GM18520 (cell line): ENCODE measurements at regions not wholly inside any gene's neighbourhood (a gene's known extent, or its start where the extent isn't known, plus 50 kb on each side); places are given as distances from the start of the nearest gene placed in this dataset.

Experiments
- ATAC-seq: cut with Tn5 transposase; IDR thresholded peaks from one replicate; pipeline ENCODE4 v1.9.1; 2021; ENCODE audit not compliant: unreplicated experiment

DNA sequence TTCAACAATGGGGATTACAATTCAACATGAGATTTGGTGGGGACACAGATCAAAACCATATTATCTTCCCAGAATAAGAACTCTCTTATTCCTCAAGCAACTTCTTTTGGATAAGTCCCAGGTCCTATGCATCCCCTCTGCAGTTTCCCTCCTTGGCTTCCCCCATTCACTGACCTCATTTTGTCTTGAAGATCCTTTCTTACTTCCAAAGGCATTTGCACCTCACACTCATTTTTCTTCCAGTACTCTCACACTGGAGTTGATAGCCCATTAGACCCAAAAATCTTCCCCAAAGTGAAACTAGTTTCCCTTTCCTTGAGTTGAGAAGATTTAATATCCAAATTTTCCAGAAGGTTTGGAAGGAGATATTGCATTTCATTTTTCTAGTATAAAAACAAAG lies 178.0 kb upstream of the DAPK1 start:
- ATAC-seq = no peak

- ATAC-seq = no peak
These were observed 177.4 kb upstream of the DAPK1 start for GRCh38 chr9:87320146-87320884.

- ATAC-seq = no peak
These were observed 174.6 kb upstream of the DAPK1 start for GRCh38 chr9:87322840-87323635.

DNA sequence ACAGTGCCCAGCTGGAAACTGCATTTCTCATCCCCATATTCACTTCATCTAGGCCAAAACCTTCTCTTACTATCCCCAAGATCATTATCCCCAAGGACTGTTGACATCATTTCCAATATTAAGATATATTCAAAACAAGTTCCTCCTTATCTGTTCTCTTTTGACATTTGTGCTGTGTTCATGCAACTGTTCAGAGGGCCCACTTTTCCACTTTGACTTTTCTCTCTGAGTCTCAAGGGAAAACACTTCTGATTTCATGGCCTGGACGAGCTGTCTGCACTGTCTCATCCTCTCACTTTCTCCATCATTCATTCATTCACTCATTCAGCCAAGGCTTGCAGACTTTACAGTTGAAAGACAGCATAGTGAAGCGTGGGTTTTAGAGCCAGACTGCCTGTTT lies 173.7 kb upstream of the DAPK1 start:
- ATAC-seq = no peak

GRCh38 chr9:87324613-87325194 lies 173.0 kb upstream of the DAPK1 start:
- no peak for ATAC-seq

DNA sequence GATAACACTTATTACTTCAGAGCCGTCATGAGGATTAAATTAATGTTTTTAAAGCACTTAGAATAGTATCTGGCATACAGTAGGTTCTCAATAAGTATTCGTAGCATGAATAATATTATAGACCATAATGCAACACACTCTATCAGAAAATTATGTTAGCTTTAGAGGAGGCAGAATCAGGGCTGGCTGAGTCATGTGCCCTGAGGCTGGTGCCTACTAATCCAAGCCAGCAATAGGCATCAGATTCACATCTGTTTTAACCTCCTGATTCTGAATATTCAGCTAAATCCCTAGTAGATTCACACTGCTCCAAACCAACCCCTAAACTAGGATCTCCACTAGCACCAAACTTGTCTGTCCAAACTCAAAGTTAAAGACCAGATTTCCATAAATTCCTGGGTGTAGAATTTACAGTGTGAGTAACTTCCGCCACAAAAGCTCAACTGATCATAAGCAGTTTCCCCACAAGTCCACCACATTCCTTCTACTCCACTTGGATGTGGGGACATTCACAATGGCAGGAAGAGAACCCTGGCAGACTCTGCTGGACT lies 170.0 kb upstream of the DAPK1 start:
- ATAC-seq = no peak

DNA sequence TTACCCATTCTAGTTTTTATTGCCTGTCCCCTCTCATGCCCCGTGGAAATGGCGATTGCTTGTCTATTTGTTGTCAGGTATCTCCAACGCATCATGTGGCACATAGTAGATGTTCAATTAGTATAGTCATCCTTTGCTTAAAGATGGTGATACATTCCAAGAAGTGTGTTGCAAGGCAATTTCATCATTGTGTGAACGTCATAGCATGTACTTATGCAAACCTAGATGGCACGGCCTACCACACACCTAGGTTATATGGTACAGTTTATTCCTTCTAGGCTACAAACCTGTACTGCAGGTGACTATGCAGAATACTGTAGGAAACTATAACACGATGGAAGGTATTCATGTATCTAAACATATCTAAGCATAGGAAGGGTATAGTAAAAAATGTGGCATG lies 163.9 kb upstream of the DAPK1 start:
- ATAC-seq = no peak

- ATAC-seq = no peak
These were observed 163.3 kb upstream of the DAPK1 start for GRCh38 chr9:87334366-87334765.

GRCh38 chr9:87336407-87336806 lies 161.3 kb upstream of the DAPK1 start:
- ATAC-seq = no peak

DNA sequence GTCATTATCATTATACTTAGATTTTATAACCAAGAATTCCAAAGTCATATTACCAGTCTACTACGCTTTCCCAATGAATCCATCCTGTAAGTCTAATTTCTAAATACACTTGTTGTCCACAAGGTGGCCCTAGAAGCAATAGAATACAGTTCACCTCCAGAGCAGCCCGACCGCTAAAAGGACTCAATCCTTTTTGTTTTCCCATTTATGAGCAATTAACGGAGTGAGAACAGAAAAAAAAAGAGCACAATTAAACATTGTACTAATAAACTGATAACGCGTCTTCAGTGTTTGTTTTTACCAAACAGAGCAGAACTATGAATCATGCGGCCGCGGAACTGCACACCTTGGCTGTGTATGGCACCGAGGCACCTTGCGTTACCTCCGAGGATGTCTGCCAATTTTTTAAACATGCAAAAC lies 160.7 kb upstream of the DAPK1 start:
- ATAC-seq = no peak

GRCh38 chr9:87337335-87338087 lies 160.2 kb upstream of the DAPK1 start:
- ATAC-seq = no peak

DNA sequence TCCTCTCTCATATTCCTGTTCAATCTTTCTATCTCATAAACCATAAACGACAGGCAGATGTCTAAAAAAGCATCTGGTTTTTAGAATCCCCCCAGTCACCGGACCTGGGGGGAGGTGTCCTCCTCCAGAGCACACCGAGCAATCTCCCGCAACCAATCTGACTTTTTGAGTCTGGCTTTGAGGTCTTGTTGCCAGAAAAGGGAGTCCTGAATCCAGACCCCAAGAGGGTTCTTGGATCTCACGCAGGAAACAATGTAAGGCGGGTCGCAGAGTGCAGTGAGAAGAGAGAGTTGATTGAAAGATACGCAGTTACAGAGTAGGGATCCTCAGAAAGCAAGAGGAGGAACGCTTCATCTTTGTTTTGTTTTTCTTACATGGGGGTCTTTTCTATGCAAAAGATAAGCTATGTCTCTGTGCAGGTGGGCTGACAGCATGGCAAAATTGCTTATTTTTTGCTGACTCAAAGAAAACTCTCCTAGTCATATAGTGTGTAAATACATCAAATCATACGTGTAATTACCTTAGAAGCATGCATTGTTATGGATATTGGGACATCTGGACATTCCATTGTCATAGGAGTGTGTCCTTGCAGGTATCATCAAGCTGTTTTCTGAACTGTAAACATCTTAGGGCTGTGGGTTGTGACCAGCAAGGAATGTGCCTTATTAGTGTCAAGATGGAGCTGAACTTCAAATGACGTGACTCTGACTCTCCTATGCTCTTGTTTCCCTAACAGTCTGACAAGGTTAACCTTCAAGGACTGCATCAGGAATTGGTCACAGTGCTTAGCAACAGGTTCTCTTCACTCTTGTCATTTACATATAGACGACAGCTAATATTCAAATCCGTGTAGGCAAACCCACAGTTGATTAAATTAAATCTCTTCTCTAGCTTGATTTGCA lies 159.3 kb upstream of the DAPK1 start:
- no peak for ATAC-seq

DNA sequence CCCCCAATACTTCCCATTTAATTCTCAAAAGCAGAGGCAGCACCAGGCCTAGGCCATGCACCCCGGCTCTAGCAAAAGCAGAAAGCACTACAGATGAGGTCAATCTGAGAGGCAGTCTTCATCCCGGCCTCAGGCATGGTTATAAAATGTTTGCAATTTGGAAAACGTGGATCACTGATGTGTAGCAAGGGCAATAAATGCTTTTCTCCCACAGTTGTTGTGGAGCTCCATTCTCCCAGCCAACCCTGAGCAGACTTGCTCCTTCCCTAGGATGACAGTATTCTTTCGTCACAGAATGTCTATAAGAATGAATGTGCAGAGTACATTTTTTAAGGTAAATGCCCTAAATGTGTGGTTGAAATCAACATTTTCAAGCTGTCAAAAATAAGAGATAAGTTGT lies 157.3 kb upstream of the DAPK1 start:
- no peak for ATAC-seq

DNA sequence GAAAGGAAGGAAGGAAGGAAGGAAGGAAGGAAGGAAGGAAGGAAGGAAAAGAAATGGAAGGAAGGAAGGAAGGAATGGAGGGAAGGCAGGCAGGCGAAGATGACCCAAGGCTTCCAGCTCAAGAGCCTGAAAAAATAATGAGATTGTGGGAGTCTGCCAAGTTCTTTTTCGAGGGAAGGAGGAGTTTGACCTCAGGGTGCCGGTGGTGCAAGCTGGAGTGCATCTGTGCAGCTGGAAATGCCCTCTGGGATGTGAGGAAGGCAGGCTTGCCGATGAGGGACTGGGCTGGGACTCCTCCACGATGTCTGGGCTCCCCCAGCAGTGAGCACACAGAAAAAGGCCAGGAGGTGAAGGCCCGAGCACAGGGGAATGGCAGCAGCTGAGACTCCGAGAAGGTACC lies 154.9 kb upstream of the DAPK1 start:
- no peak for ATAC-seq

DNA sequence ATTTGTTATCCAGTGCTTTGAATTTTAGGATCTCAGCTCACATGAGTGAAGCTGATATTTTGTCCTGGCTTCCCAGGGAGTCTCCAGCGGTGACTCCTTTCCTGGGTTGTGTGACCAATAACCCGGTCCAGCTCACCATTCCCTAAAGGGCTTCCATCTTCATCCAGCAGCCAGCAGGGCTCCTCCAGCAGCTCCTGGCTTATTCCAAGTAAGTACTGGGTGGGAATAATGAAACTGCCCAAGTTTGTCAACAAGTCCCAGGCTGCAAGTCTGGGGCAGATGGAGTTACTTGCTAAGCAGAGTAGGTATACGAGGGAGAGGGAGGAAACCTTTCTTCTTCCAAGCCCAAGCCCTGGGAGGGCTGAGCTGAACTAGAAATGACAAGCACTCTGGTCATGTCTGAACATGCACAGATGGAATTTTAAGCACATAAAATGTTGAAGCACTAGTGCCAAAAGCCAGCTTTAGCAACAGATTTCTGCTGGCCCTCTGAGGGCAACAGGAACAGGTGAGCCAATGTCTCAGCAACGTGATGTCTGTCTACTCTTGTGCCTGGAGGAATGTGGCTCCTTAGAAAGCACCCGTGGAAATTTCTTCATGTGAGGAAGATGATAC lies 153.7 kb upstream of the DAPK1 start:
- no peak for ATAC-seq

DNA sequence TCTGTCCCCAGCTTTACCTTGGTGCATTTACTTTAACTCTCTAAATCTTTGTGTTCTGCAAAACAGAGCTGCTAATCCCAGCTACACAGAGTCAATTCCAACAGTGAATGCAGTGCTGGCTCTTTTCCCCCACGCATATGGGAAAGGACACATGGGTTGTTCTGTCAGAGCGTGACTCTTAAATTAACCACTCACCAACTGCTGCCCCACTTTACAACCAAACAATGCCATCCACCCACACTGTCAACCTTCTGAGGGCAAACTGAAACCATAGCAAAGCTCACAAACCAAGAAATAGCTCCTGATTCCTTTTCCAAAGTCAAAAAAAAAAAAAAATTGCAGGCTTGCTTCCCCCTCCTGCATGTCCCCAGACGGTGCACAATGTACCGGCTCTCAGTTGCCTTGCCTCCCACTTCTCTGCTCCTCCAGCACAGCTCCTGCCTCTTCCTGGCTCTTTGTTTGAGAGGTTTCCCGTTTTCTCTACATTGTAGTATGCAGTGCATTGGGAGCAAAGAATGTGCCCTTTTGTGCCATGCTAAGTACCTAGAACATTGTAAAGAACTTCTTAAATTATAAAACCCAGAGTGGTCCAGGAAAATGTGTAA lies 151.5 kb upstream of the DAPK1 start:
- ATAC-seq = no peak

DNA sequence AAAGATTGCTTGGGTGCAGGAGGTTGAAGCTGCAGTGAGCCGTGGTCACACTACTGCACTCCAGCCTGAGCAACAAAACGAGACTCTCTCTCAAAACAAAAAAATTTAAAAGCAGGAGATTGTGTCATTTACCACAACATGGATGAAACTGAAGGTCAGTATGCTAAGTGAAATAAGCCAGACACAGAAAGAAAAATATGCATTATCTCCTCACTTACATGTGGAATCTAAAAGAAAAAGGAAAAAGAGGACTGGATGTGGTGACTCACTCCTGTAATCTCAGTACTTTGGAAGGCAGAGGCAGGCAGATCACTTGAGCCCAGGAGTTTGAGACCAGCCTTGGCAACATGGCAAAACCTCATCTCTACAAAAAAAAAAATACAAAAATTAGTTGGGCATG lies 146.8 kb upstream of the DAPK1 start:
- no peak for ATAC-seq

- ATAC-seq = no peak
These were observed 144.4 kb upstream of the DAPK1 start for GRCh38 chr9:87353301-87353700.

DNA sequence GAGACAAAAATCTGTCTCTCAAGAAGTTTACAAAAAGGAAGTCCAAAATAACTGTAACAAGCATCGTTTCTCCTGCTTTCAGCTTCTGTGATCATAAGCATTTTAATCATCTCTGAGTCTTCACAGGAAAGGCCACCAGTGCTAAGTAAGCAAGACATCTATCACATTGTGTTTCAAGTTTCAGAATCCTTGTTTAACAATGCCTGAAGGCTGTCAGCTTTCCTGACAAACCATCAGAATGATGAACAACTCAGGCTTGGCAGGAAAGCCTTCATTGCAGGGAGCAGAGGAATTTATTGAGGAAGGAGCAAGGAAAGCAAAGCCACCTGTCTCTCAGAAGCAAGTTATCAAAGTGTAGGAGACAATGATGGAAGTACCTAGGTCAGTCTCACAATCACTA lies 143.5 kb upstream of the DAPK1 start:
- ATAC-seq = no peak
